GM23338 (cell line): ENCODE measurements at regions not wholly inside any gene's neighbourhood (a gene's known extent, or its start where the extent isn't known, plus 50 kb on each side); places are given as distances from the start of the nearest gene placed in this dataset.

Source experiments
- ATAC-seq: fragments of 200-7000 bp; cut with Tn5 transposase; 3 replicates; pipeline ENCODE4 v1.9.1; 2020
- DNase-seq: peaks from one replicate; pipeline ENCODE4 v3.0.0-alpha.2; 2015; ENCODE audit warnings: low spot score
- H2AFZ ChIP-seq: fragments of 200-600 bp; sonication (generic); 2 replicates; pipeline ENCODE4 v1.8.0; 2016; ENCODE audit warnings: antibody characterized with exemption, mild to moderate bottlenecking, moderate library complexity
- H3F3A ChIP-seq: fragments of 200-600 bp; sonication (generic); replicated peaks from 2 replicates; pipeline ENCODE4 v1.8.0; 2017; ENCODE audit warnings: antibody characterized with exemption, mixed run types, low read depth
- H3K27ac ChIP-seq: fragments of 200-600 bp; sonication (generic); 2 replicates; pipeline ENCODE4 v1.6.1; 2016; ENCODE audit warnings: low read depth
- H3K27me3 ChIP-seq: fragments of 200-600 bp; sonication (generic); 2 replicates; pipeline ENCODE4 v1.8.0; 2016; ENCODE audit warnings: mild to moderate bottlenecking, mixed run types, moderate library complexity; ENCODE audit not compliant: insufficient read depth
- H3K36me3 ChIP-seq: fragments of 200-600 bp; sonication (generic); 2 replicates; pipeline ENCODE4 v1.8.0; 2016; ENCODE audit warnings: mild to moderate bottlenecking; ENCODE audit not compliant: insufficient read depth
- H3K4me1 ChIP-seq: fragments of 200-600 bp; sonication (generic); 2 replicates; pipeline ENCODE4 v1.8.0; 2016; ENCODE audit warnings: mild to moderate bottlenecking, moderate library complexity; ENCODE audit not compliant: insufficient read depth
- H3K4me2 ChIP-seq: fragments of 200-600 bp; sonication (generic); 2 replicates; pipeline ENCODE4 v1.7.1; 2017; ENCODE audit warnings: mixed run types
- H3K4me3 ChIP-seq: fragments of 200-600 bp; sonication (generic); 2 replicates; pipeline ENCODE4 v1.6.1; 2016; ENCODE audit warnings: mixed run types
- H3K79me2 ChIP-seq: fragments of 200-600 bp; sonication (generic); replicated peaks from 2 replicates; pipeline ENCODE4 v1.8.0; 2017; ENCODE audit warnings: mild to moderate bottlenecking; ENCODE audit not compliant: insufficient read depth
- H3K9me2 ChIP-seq: fragments of 200-600 bp; sonication (generic); 2 replicates; pipeline ENCODE4 v1.8.0; 2017; ENCODE audit not compliant: insufficient read depth
- H4K20me1 ChIP-seq: fragments of 200-600 bp; sonication (generic); replicated peaks from 2 replicates; pipeline ENCODE4 v1.8.0; 2017; ENCODE audit warnings: mild to moderate bottlenecking; ENCODE audit not compliant: insufficient read depth
- H3K27ac Mint-ChIP-seq: 2 replicates; pipeline ENCODE4 v1.8.0; 2020; ENCODE audit warnings: inconsistent platforms, mild to moderate bottlenecking, moderate library complexity, mixed read lengths
- H3K27me3 Mint-ChIP-seq: 3 replicates; pipeline ENCODE4 v1.8.0; 2022; ENCODE audit warnings: low read depth, mild to moderate bottlenecking, moderate library complexity, mixed read lengths, inconsistent platforms; ENCODE audit not compliant: insufficient read depth, poor library complexity
- H3K36me3 Mint-ChIP-seq: 3 replicates; pipeline ENCODE4 v1.8.0; 2021; ENCODE audit warnings: low read depth, mild to moderate bottlenecking, inconsistent platforms, moderate library complexity, mixed read lengths
- H3K4me1 Mint-ChIP-seq: 3 replicates; pipeline ENCODE4 v1.8.0; 2020; ENCODE audit warnings: mild to moderate bottlenecking, inconsistent platforms, mixed read lengths
- H3K4me3 Mint-ChIP-seq: 3 replicates; pipeline ENCODE4 v1.8.0; 2021; ENCODE audit warnings: moderate library complexity, mild to moderate bottlenecking, inconsistent platforms, mixed read lengths
- H3K9me3 Mint-ChIP-seq: 3 replicates; pipeline ENCODE4 v1.8.0; 2020; ENCODE audit warnings: moderate library complexity, mild to moderate bottlenecking, inconsistent platforms, mixed read lengths
- CTCF ChIP-seq, 2 experiments: fragments of 200-600 bp in 1 of 2; sonication (generic) in 1 of 2; conservative IDR thresholded peaks; 2 replicates each; pipeline versions ENCODE4 v1.5.1 to v1.6.1; 2016 to 2017; ENCODE audit warnings: antibody characterized with exemption in 2 of 2, low read depth in 2 of 2, mild to moderate bottlenecking in 2 of 2, moderate library complexity in 1 of 2
- ETS1 ChIP-seq: IDR thresholded peaks from 2 replicates; pipeline ENCODE4 v1.6.1; 2016; ENCODE audit warnings: antibody characterized with exemption
- EZH2phosphoT487 ChIP-seq: fragments of 200-600 bp; sonication (generic); IDR thresholded peaks from one replicate; pipeline ENCODE4 v1.8.1; 2018; ENCODE audit warnings: antibody characterized with exemption; ENCODE audit not compliant: unreplicated experiment
- JUNB ChIP-seq: IDR thresholded peaks from one replicate; pipeline ENCODE4 v1.6.1; 2016; ENCODE audit warnings: antibody characterized with exemption; ENCODE audit not compliant: unreplicated experiment
- REST ChIP-seq: IDR thresholded peaks from one replicate; pipeline ENCODE4 v1.6.1; 2018; ENCODE audit warnings: antibody characterized with exemption; ENCODE audit not compliant: unreplicated experiment
- STAT1 ChIP-seq: IDR thresholded peaks from one replicate; pipeline ENCODE4 v1.6.1; 2016; ENCODE audit warnings: antibody characterized with exemption; ENCODE audit not compliant: unreplicated experiment
- ZNF331 ChIP-seq: fragments of 250-450 bp; sonication (Bioruptor Pico); IDR thresholded peaks from 2 replicates; pipeline ENCODE4 v1.5.0; 2020; ENCODE audit warnings: low read depth, mild to moderate bottlenecking, moderate library complexity
- ZNF462 ChIP-seq: fragments of 250-450 bp; sonication (Bioruptor Pico); IDR thresholded peaks from 2 replicates; pipeline ENCODE4 v1.5.0; 2020; ENCODE audit warnings: mild to moderate bottlenecking, moderate library complexity

- TF ChIP-seq REST (no peak), ETS1 (no peak), CTCF (conservative IDR thresholded peaks at IDR 0.05; ENCODE audit: low read depth in 2 of 2) (no peak), ZNF331 (CRISPR knock-in tag) (no peak), JUNB (no peak)
Measured at GRCh38 chr1:83698644-83699043, 300.3 kb downstream of the TTLL7 start (continued).

- H3K36me3 Mint-ChIP-seq, result peaks cover 9% of the 10 kb centered on the region; the same call in 1 of the 3 replicates
- Histone ChIP-seq H3K79me2 (no peaks in the 10 kb centered on the region), H3F3A (no peaks in the 10 kb centered on the region; the same call in 1 of the 2 replicates), H3K9me2 (no peaks in the 10 kb centered on the region), H4K20me1 (no peaks in the 10 kb centered on the region), H3K4me2 (no peak overlapping the region), H3K4me1 (peaks cover 29% of the 10 kb centered on the region), H3K27ac (no peak overlapping the region), H2AFZ (no peak overlapping the region), H3K27me3 (no peaks in the 10 kb centered on the region), H3K36me3 (0 out of 2 replicates have a peak, but pooled peaks cover 2% of the 10 kb centered on the region), H3K4me3 (no peak overlapping the region)
- H3K9me3 Mint-ChIP-seq, result peaks cover 12% of the 10 kb centered on the region; the same call in 2 of the 3 replicates
- DNase-seq (no peak), ATAC-seq (no peak)
- H3K4me1 Mint-ChIP-seq, result peaks cover 42% of the 10 kb centered on the region
- no peak overlapping the region for H3K4me3 Mint-ChIP-seq
- H3K27ac Mint-ChIP-seq, result no peak overlapping the region
- peaks cover 11% of the 10 kb centered on the region for H3K27me3 Mint-ChIP-seq
- TF ChIP-seq ZNF462 (CRISPR knock-in tag), result no peak
- no peak for TF ChIP-seq EZH2phosphoT487
- TF ChIP-seq JUNB, result no peak
- no peak for TF ChIP-seq REST
- TF ChIP-seq STAT1, result no peak
Measured at GRCh38 chr1:83697961-83698360, 301.0 kb downstream of the TTLL7 start.
